A673 (cell line): ENCODE measurements at regions not wholly inside any gene's neighbourhood (a gene's known extent, or its start where the extent isn't known, plus 50 kb on each side); places are given as distances from the start of the nearest gene placed in this dataset.

Source experiments
- BruUV-seq: library from RNA; stranded (reverse); fragments of 400-500 nt; replicated peaks from 2 replicates; lab custom pipeline; 2021; lab: Mats Ljungman, UMichigan
- CTCF ChIA-PET: fragments of 300-600 bp; sonication (Branson Sonifier 250); formaldehyde crosslinking; loops from one replicate; lab custom pipeline; 2022; ENCODE audit warnings: antibody characterized with exemption; lab: Charles Lee
- POLR2A ChIA-PET: fragments of 300-600 bp; sonication (Branson Sonifier 250); formaldehyde crosslinking; loops from one replicate; lab custom pipeline; 2022; ENCODE audit warnings: antibody characterized with exemption; ENCODE audit not compliant: low non-redundant PET; lab: Charles Lee
- DNase-seq: peaks from one replicate; pipeline ENCODE4 v3.0.0-alpha.2; 2015; ENCODE audit warnings: low spot score
- H3K27ac ChIP-seq: fragments of 200-600 bp; sonication (generic); 2 replicates; pipeline ENCODE4 v1.5.1; 2016; ENCODE audit warnings: mixed run types, low read depth, mild to moderate bottlenecking, mixed read lengths, antibody characterized with exemption, low read length; ENCODE audit not compliant: poor library complexity, severe bottlenecking
- H3K27me3 ChIP-seq: fragments of 200-600 bp; sonication (generic); replicated peaks from 2 replicates; pipeline ENCODE4 v1.6.1; 2017; ENCODE audit warnings: mixed run types, low read depth, mild to moderate bottlenecking, mixed read lengths, antibody characterized with exemption, low read length; ENCODE audit not compliant: insufficient read depth, poor library complexity
- H3K36me3 ChIP-seq: fragments of 200-600 bp; sonication (generic); 2 replicates; pipeline ENCODE4 v1.6.1; 2016; ENCODE audit warnings: mixed run types, mild to moderate bottlenecking, mixed read lengths, antibody characterized with exemption, low read length; ENCODE audit not compliant: insufficient read depth, poor library complexity, severe bottlenecking
- H3K4me1 ChIP-seq: fragments of 200-600 bp; sonication (generic); 2 replicates; pipeline ENCODE4 v1.6.1; 2017; ENCODE audit warnings: mixed run types, mild to moderate bottlenecking, mixed read lengths, antibody characterized with exemption, low read length; ENCODE audit not compliant: insufficient read depth, poor library complexity, severe bottlenecking
- H3K4me3 ChIP-seq: fragments of 200-600 bp; sonication (generic); 2 replicates; pipeline ENCODE4 v1.5.1; 2016; ENCODE audit warnings: low read depth, mixed run types, mild to moderate bottlenecking, mixed read lengths, low read length; ENCODE audit not compliant: poor library complexity, severe bottlenecking
- H3K9me3 ChIP-seq: fragments of 200-600 bp; sonication (generic); 2 replicates; pipeline ENCODE4 v1.6.1; 2016; ENCODE audit warnings: mixed run types, low read depth, mild to moderate bottlenecking, mixed read lengths, antibody characterized with exemption, low read length; ENCODE audit not compliant: poor library complexity, severe bottlenecking
- CTCF ChIP-seq: fragments of 300-800, 200-600 bp; sonication (generic); conservative IDR thresholded peaks from 2 replicates; pipeline ENCODE4 v1.5.1; 2017; ENCODE audit warnings: low read depth, mild to moderate bottlenecking, antibody characterized with exemption, low read length, moderate library complexity, mixed read lengths
- EZH2 ChIP-seq: fragments of 200-600 bp; sonication (generic); IDR thresholded peaks from 2 replicates; pipeline ENCODE4 v1.6.1; 2017; ENCODE audit warnings: borderline replicate concordance, low read depth, mild to moderate bottlenecking, mixed read lengths, antibody characterized with exemption, low read length; ENCODE audit not compliant: poor library complexity, severe bottlenecking
- intact Hi-C: fragments of 100-400 bp; cut with micrococcal nuclease; formaldehyde crosslinking; loops from one replicate; pipeline ENCODE4 v1.10.0; 2022; ENCODE audit not compliant: unreplicated experiment

GRCh38 chr2:16215902-16216557, 275.7 kb downstream of the MYCN start:
- POLR2A ChIA-PET = no interaction called here
- intact Hi-C loops = no loop called here

DNA sequence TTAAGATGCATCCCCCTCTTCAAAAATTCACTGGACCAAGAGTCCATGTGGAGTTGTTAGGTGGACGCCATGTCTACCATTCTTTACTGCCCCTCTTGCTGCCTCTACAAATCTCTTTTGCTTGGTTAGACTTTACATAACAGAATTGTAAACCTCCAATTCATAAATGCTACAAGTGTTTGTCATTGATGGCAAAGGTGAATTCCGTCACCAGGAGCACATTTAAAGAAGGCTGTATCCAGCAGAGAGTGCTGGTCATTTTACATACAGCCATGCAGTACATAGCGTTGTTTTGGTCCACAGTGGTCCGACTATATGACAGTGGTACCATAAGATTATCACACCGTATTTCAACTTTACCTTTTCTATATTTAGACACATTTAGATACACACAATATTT, 274.5 kb downstream of the MYCN start:
- TF ChIP-seq EZH2 (no peak), CTCF (no peak)
- intact Hi-C loops = no loop called here
- ChIA-PET CTCF (no interaction called here), POLR2A (no interaction called here)
- no peak for DNase-seq
- Histone ChIP-seq H3K9me3 (no peaks in the 10 kb centered on the region), H3K4me1 (no peaks in the 10 kb centered on the region), H3K36me3 (no peaks in the 10 kb centered on the region), H3K4me3 (no peak overlapping the region), H3K27ac (no peak overlapping the region), H3K27me3 (no peaks in the 10 kb centered on the region)
- BruUV-seq = no TSS peak

More at GRCh38 chr2:16215902-16216557, 275.7 kb downstream of the MYCN start:
- no peaks in the 10 kb centered on the region for H3K36me3 ChIP-seq
- no peaks in the 10 kb centered on the region for H3K9me3 ChIP-seq
- H3K27me3 ChIP-seq = no peaks in the 10 kb centered on the region
- BruUV-seq = no TSS peak
- H3K4me3 ChIP-seq = no peak overlapping the region
- peak; percentile 12 for DNase-seq
- no peak overlapping the region for H3K27ac ChIP-seq
- CTCF ChIA-PET = no interaction called here
- H3K4me1 ChIP-seq = no peaks in the 10 kb centered on the region
- TF ChIP-seq CTCF (no peak), EZH2 (no peak)

- BruUV-seq = no TSS peak
- H3K27ac ChIP-seq = no peak overlapping the region
- ChIA-PET CTCF (no interaction called here), POLR2A (no interaction called here)
- intact Hi-C loops = no loop called here
- no peak overlapping the region for H3K4me3 ChIP-seq
- H3K4me1 ChIP-seq = no peaks in the 10 kb centered on the region
- no peaks in the 10 kb centered on the region for H3K9me3 ChIP-seq
- TF ChIP-seq EZH2 = no peak
- TF ChIP-seq CTCF = no peak
- no peaks in the 10 kb centered on the region for H3K27me3 ChIP-seq
- H3K36me3 ChIP-seq = no peaks in the 10 kb centered on the region
- DNase-seq = no peak
Measured at GRCh38 chr2:16214391-16214790, 274.0 kb downstream of the MYCN start.
